ENCODE measurements at regions not wholly inside any gene's neighbourhood (a gene's known extent, or its start where the extent isn't known, plus 50 kb on each side); places are given as distances from the start of the nearest gene placed in this dataset.

DNA sequence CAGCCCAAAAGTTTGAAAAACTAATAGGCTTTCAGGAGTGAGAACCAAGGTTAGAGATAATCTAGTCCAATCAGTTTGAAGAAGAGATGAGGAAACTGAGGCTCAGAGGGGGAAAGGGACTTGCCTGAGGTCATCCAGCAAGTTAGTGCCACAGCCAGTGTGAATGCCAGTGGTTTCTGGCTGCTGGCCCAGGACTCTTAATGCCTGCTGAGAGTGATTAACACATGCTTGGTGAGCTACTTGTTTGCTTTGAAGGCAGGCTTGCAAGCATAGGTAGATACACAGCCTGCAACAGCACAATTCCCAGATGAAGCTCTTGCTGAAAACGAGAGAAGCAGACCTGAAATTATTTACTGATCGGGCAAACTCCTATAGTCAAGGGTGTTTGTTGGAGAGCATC lies 591.6 kb upstream of the SGCD start:
- ATAC-seq, result no peak
- no peak for TF ChIP-seq ZNF565 (CRISPR knock-in tag; conservative IDR thresholded peaks at IDR 0.05; ENCODE audit: low read depth)
- no peak for TF ChIP-seq ZNF70 (CRISPR knock-in tag; IDR thresholded peaks at IDR 0.05)
- TF ChIP-seq ISL1 (CRISPR knock-in tag; IDR thresholded peaks at IDR 0.05), result no peak
- TF ChIP-seq PPARA (CRISPR knock-in tag; IDR thresholded peaks at IDR 0.05; ENCODE audit: borderline replicate concordance), result no peak
- no peak for TF ChIP-seq TCF4 (CRISPR knock-in tag; IDR thresholded peaks at IDR 0.05; ENCODE audit: borderline replicate concordance)
- TF ChIP-seq, protein P1, sequence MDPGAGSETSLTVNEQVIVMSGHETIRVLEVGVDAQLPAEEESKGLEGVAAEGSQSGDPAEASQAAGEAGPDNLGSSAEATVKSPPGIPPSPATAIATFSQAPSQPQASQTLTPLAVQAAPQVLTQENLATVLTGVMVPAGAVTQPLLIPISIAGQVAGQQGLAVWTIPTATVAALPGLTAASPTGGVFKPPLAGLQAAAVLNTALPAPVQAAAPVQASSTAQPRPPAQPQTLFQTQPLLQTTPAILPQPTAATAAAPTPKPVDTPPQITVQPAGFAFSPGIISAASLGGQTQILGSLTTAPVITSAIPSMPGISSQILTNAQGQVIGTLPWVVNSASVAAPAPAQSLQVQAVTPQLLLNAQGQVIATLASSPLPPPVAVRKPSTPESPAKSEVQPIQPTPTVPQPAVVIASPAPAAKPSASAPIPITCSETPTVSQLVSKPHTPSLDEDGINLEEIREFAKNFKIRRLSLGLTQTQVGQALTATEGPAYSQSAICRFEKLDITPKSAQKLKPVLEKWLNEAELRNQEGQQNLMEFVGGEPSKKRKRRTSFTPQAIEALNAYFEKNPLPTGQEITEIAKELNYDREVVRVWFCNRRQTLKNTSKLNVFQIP (CRISPR knock-in tag; IDR thresholded peaks at IDR 0.05; ENCODE audit: borderline replicate concordance, low read depth), result no peak
- no peak for TF ChIP-seq SNAI2 (CRISPR knock-in tag; IDR thresholded peaks at IDR 0.05)
- TF ChIP-seq, protein P2, sequence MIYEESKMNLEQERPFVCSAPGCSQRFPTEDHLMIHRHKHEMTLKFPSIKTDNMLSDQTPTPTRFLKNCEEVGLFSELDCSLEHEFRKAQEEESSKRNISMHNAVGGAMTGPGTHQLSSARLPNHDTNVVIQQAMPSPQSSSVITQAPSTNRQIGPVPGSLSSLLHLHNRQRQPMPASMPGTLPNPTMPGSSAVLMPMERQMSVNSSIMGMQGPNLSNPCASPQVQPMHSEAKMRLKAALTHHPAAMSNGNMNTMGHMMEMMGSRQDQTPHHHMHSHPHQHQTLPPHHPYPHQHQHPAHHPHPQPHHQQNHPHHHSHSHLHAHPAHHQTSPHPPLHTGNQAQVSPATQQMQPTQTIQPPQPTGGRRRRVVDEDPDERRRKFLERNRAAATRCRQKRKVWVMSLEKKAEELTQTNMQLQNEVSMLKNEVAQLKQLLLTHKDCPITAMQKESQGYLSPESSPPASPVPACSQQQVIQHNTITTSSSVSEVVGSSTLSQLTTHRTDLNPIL (CRISPR knock-in tag; IDR thresholded peaks at IDR 0.05; ENCODE audit: low read depth), result no peak
- TF ChIP-seq CSDC2 (CRISPR knock-in tag; IDR thresholded peaks at IDR 0.05), result no peak
- no peak for TF ChIP-seq ESRRG (CRISPR knock-in tag; IDR thresholded peaks at IDR 0.05)
- no peak for TF ChIP-seq ARNTL (CRISPR knock-in tag; IDR thresholded peaks at IDR 0.05; ENCODE audit: borderline replicate concordance, low read depth)
- TF ChIP-seq, protein P3, sequence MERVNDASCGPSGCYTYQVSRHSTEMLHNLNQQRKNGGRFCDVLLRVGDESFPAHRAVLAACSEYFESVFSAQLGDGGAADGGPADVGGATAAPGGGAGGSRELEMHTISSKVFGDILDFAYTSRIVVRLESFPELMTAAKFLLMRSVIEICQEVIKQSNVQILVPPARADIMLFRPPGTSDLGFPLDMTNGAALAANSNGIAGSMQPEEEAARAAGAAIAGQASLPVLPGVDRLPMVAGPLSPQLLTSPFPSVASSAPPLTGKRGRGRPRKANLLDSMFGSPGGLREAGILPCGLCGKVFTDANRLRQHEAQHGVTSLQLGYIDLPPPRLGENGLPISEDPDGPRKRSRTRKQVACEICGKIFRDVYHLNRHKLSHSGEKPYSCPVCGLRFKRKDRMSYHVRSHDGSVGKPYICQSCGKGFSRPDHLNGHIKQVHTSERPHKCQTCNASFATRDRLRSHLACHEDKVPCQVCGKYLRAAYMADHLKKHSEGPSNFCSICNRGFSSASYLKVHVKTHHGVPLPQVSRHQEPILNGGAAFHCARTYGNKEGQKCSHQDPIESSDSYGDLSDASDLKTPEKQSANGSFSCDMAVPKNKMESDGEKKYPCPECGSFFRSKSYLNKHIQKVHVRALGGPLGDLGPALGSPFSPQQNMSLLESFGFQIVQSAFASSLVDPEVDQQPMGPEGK (CRISPR knock-in tag; IDR thresholded peaks at IDR 0.05; ENCODE audit: borderline replicate concordance), result no peak
- TF ChIP-seq ZFP30 (CRISPR knock-in tag; IDR thresholded peaks at IDR 0.05), result no peak
- TF ChIP-seq OSR1 (CRISPR knock-in tag; IDR thresholded peaks at IDR 0.05), result no peak
- TF ChIP-seq ZFP3 (CRISPR knock-in tag; IDR thresholded peaks at IDR 0.05), result no peak
- no peak for TF ChIP-seq ZNF8 (CRISPR knock-in tag; IDR thresholded peaks at IDR 0.05)
- TF ChIP-seq, protein P4, sequence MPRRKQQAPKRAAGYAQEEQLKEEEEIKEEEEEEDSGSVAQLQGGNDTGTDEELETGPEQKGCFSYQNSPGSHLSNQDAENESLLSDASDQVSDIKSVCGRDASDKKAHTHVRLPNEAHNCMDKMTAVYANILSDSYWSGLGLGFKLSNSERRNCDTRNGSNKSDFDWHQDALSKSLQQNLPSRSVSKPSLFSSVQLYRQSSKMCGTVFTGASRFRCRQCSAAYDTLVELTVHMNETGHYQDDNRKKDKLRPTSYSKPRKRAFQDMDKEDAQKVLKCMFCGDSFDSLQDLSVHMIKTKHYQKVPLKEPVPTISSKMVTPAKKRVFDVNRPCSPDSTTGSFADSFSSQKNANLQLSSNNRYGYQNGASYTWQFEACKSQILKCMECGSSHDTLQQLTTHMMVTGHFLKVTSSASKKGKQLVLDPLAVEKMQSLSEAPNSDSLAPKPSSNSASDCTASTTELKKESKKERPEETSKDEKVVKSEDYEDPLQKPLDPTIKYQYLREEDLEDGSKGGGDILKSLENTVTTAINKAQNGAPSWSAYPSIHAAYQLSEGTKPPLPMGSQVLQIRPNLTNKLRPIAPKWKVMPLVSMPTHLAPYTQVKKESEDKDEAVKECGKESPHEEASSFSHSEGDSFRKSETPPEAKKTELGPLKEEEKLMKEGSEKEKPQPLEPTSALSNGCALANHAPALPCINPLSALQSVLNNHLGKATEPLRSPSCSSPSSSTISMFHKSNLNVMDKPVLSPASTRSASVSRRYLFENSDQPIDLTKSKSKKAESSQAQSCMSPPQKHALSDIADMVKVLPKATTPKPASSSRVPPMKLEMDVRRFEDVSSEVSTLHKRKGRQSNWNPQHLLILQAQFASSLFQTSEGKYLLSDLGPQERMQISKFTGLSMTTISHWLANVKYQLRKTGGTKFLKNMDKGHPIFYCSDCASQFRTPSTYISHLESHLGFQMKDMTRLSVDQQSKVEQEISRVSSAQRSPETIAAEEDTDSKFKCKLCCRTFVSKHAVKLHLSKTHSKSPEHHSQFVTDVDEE (CRISPR knock-in tag; IDR thresholded peaks at IDR 0.05), result no peak
- no peak for TF ChIP-seq RARB (CRISPR knock-in tag; IDR thresholded peaks at IDR 0.05)
- no peak for TF ChIP-seq GLIS3 (CRISPR knock-in tag; IDR thresholded peaks at IDR 0.05)
- TF ChIP-seq BACH2 (CRISPR knock-in tag; IDR thresholded peaks at IDR 0.05; ENCODE audit: borderline replicate concordance), result no peak

DNA sequence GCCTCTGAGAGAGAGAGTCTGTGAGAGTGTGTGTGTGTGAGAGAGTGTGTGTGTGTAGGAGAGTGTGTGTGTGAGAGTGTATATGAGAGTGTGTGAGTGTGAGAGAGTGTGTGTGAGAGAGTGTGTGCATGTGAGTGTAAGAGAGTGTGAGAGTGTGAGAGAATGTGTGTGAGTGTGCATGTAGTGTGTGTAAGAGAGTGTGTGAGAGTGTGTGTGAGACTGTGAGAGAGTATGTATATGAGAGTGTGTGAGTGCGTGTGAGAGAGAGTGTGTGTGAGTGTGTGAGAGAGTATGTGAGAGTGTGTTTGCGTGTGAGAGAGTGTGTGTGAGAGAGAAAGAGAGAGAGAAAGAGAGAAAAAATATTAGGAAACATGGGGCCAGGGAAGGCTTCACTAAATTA lies 588.3 kb upstream of the SGCD start:
- TF ChIP-seq, protein P1 (CRISPR knock-in tag; IDR thresholded peaks at IDR 0.05; ENCODE audit: borderline replicate concordance, low read depth), result no peak
- TF ChIP-seq PPARA (CRISPR knock-in tag; IDR thresholded peaks at IDR 0.05; ENCODE audit: borderline replicate concordance) (no peak), CSDC2 (CRISPR knock-in tag; IDR thresholded peaks at IDR 0.05) (no peak), TOX (CRISPR knock-in tag; IDR thresholded peaks at IDR 0.05; ENCODE audit: borderline replicate concordance) (no peak), ZFP3 (CRISPR knock-in tag; IDR thresholded peaks at IDR 0.05) (no peak), ZNF8 (CRISPR knock-in tag; IDR thresholded peaks at IDR 0.05) (no peak), RARB (CRISPR knock-in tag; IDR thresholded peaks at IDR 0.05) (no peak), ESRRG (CRISPR knock-in tag; IDR thresholded peaks at IDR 0.05) (no peak)
- TF ChIP-seq, protein P3 (CRISPR knock-in tag; IDR thresholded peaks at IDR 0.05; ENCODE audit: borderline replicate concordance), result no peak
- no peak for ATAC-seq

Data from SK-N-SH treated with all-trans-retinoic acid at 6 μM for 48 hours (cell line).